Liver (tissue), 8 donors: ENCODE measurements at regions not wholly inside any gene's neighbourhood (a gene's known extent, or its start where the extent isn't known, plus 50 kb on each side); places are given as distances from the start of the nearest gene placed in this dataset.

ENCODE experiments used
- DNase-seq: peaks from one replicate; pipeline ENCODE4 v3.0.0-alpha.2; 2017; ENCODE audit warnings: low spot score
- H3K27ac ChIP-seq, 2 donors: one replicate each; pipeline ENCODE4 v1.7.0; 2013; ENCODE audit warnings: inconsistent platforms in 2 of 2, low read length in 2 of 2, control low read depth in 1 of 2, low read depth in 1 of 2, mild to moderate bottlenecking in 1 of 2
- H3K27me3 ChIP-seq, 4 donors: one replicate each; pipeline versions ENCODE4 v1.6.1 to v1.7.0; 2013; ENCODE audit warnings: low read length in 3 of 4, inconsistent platforms in 1 of 4, mild to moderate bottlenecking in 1 of 4, moderate library complexity in 1 of 4; ENCODE audit not compliant: control insufficient read depth in 4 of 4, insufficient read depth in 4 of 4
- H3K36me3 ChIP-seq, 4 donors: one replicate each; pipeline versions ENCODE4 v1.6.1 to v1.7.0; 2013; ENCODE audit warnings: low read length in 3 of 4, mild to moderate bottlenecking in 3 of 4, low read depth in 1 of 4, moderate library complexity in 1 of 4; ENCODE audit not compliant: control insufficient read depth in 4 of 4, insufficient read depth in 3 of 4
- H3K4me1 ChIP-seq, 4 donors: one replicate each; pipeline versions ENCODE4 v1.6.1 to v1.7.0; 2013; ENCODE audit warnings: low read length in 3 of 4, mild to moderate bottlenecking in 3 of 4, moderate library complexity in 1 of 4; ENCODE audit not compliant: control insufficient read depth in 4 of 4, insufficient read depth in 4 of 4
- H3K4me3 ChIP-seq, 3 donors: one replicate each; pipeline versions ENCODE4 v1.6.1 to v1.7.0; 2013; ENCODE audit warnings: low read length in 3 of 3, control low read depth in 1 of 3, low read depth in 1 of 3, mild to moderate bottlenecking in 1 of 3
- H3K9ac ChIP-seq, 2 donors: one replicate each; pipeline ENCODE4 v1.7.0; 2013; ENCODE audit warnings: low read length in 2 of 2, mild to moderate bottlenecking in 2 of 2, moderate library complexity in 2 of 2, control low read depth in 1 of 2, low read depth in 1 of 2
- H3K9me3 ChIP-seq, 4 donors: one replicate each; pipeline versions ENCODE4 v1.6.1 to v1.7.0; 2013; ENCODE audit warnings: low read length in 3 of 4; ENCODE audit not compliant: control insufficient read depth in 4 of 4
- FOXA2 ChIP-seq: IDR thresholded peaks from 2 replicates; pipeline ENCODE4 v1.6.1; 2016; ENCODE audit warnings: antibody characterized with exemption
- GABPA ChIP-seq, 2 donors: IDR thresholded peaks in 1 of 2; conservative IDR thresholded peaks in 1 of 2; 2 replicates each; pipeline ENCODE4 v1.6.1; 2016; ENCODE audit warnings: antibody characterized with exemption in 2 of 2, mild to moderate bottlenecking in 1 of 2, moderate library complexity in 1 of 2
- HNF4A ChIP-seq, 2 donors: conservative IDR thresholded peaks; 2 replicates each; pipeline ENCODE4 v1.6.1; 2016; ENCODE audit warnings: antibody characterized with exemption in 2 of 2, mild to moderate bottlenecking in 2 of 2
- HNF4G ChIP-seq: IDR thresholded peaks from 2 replicates; pipeline ENCODE4 v1.6.1; 2016; ENCODE audit warnings: antibody characterized with exemption
- JUND ChIP-seq, 2 donors: IDR thresholded peaks; 2 replicates each; pipeline ENCODE4 v1.6.1; 2016; ENCODE audit warnings: antibody characterized with exemption in 2 of 2
- RAD21 ChIP-seq, 2 donors: IDR thresholded peaks; 2 replicates each; pipeline ENCODE4 v1.6.1; 2016; ENCODE audit warnings: antibody characterized with exemption in 2 of 2, mild to moderate bottlenecking in 2 of 2
- TAF1 ChIP-seq: conservative IDR thresholded peaks from 2 replicates; pipeline ENCODE4 v1.6.1; 2016; ENCODE audit warnings: antibody characterized with exemption, mild to moderate bottlenecking
- WGBS: extraction: QIAGEN DNeasy Blood & Tissue Kit; methylation state at CpG from one replicate; pipeline ENCODE4 v1.1.7; 2013; 5-methylcytosine and 5-hydroxymethylcytosine counted together
- TF ChIP-seq, protein P1 (sequence below): fragments of 150-350 bp; IDR thresholded peaks from 2 replicates; pipeline ENCODE4 v1.5.1; 2017; ENCODE audit warnings: improper control_type of control experiment, low read depth, low read length; ENCODE audit not compliant: missing input control
- TF ChIP-seq, protein P2 (sequence below): IDR thresholded peaks from 2 replicates; pipeline ENCODE4 v1.6.1; 2016; ENCODE audit warnings: antibody characterized with exemption
- TF ChIP-seq, protein P3 (sequence below): IDR thresholded peaks from 2 replicates; pipeline ENCODE4 v1.6.1; 2016; ENCODE audit warnings: antibody characterized with exemption
- TF ChIP-seq, protein P4 (sequence below): IDR thresholded peaks from 2 replicates; pipeline ENCODE4 v1.6.1; 2016; ENCODE audit warnings: antibody characterized with exemption, mild to moderate bottlenecking
- donor health status: healthy.
- donor health status: healthy.
- donor health status: healthy.
- donor health status: healthy.
- donor health status: healthy.

DNA sequence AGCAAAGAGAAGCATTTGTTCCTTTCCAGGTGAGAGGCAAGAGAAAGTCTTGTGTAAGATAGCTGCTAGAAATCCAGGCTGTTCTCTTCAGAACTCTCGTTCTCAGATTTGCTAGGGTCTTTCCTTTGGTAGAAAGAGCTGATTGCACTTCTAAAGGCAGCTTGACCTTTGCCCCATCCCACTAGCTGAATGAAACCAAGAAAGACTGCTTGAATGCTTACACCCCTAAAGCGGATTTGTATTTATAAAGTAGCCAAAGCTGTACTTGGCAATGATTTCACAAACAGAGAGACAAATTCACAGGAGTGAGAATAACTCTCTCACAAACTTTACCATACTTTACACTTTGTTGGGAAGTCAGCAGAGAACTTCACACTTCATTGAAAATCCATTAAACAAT is 424.1 kb downstream of the TTLL7 start:
- no peak for DNase-seq
- TF ChIP-seq GABPA (IDR thresholded peaks at IDR 0.05 in 1 of 2, conservative IDR thresholded peaks at IDR 0.05 in 1 of 2) (no peak), JUND (IDR thresholded peaks at IDR 0.05) (no peak)
- Histone ChIP-seq H3K27ac (no peak overlapping the region), H3K4me3 (no peak overlapping the region), H3K4me1 (no peaks in the 10 kb centered on the region), H3K36me3 (no peaks in the 10 kb centered on the region), H3K27me3 (no peaks in the 10 kb centered on the region), H3K9me3 (no peaks in the 10 kb centered on the region), H3K9ac (no peak overlapping the region)
- WGBS, result 90% methylated on average over 2 of the region's 2 CpGs

DNA sequence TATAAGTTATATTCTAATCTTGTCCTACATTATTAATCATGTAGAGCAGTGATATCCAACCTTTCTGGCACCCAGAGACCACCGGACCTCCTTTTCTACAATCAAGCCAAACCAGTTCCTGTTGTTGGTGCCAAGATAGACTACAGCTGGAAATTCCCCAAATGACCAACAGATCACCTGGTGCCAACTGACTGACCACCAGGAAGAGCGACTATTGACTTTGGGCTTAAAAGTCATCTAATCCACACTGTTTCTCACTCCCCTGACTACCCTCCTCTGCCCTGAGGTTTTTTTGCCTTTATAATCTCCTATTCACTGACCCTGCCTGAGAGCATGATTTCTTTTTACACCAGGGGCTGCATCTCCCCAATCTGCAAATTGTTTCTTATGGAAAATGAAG is 425.2 kb downstream of the TTLL7 start:
- Histone ChIP-seq H3K4me1 (no peaks in the 10 kb centered on the region), H3K9me3 (no peaks in the 10 kb centered on the region), H3K27me3 (no peaks in the 10 kb centered on the region), H3K36me3 (no peaks in the 10 kb centered on the region), H3K27ac (no peak overlapping the region), H3K9ac (no peak overlapping the region), H3K4me3 (no peak overlapping the region)
- WGBS, result 80% methylated on average over 2 of the region's 2 CpGs
- TF ChIP-seq, protein P1, sequence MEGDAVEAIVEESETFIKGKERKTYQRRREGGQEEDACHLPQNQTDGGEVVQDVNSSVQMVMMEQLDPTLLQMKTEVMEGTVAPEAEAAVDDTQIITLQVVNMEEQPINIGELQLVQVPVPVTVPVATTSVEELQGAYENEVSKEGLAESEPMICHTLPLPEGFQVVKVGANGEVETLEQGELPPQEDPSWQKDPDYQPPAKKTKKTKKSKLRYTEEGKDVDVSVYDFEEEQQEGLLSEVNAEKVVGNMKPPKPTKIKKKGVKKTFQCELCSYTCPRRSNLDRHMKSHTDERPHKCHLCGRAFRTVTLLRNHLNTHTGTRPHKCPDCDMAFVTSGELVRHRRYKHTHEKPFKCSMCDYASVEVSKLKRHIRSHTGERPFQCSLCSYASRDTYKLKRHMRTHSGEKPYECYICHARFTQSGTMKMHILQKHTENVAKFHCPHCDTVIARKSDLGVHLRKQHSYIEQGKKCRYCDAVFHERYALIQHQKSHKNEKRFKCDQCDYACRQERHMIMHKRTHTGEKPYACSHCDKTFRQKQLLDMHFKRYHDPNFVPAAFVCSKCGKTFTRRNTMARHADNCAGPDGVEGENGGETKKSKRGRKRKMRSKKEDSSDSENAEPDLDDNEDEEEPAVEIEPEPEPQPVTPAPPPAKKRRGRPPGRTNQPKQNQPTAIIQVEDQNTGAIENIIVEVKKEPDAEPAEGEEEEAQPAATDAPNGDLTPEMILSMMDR, result no peak
- TF ChIP-seq, protein P2, sequence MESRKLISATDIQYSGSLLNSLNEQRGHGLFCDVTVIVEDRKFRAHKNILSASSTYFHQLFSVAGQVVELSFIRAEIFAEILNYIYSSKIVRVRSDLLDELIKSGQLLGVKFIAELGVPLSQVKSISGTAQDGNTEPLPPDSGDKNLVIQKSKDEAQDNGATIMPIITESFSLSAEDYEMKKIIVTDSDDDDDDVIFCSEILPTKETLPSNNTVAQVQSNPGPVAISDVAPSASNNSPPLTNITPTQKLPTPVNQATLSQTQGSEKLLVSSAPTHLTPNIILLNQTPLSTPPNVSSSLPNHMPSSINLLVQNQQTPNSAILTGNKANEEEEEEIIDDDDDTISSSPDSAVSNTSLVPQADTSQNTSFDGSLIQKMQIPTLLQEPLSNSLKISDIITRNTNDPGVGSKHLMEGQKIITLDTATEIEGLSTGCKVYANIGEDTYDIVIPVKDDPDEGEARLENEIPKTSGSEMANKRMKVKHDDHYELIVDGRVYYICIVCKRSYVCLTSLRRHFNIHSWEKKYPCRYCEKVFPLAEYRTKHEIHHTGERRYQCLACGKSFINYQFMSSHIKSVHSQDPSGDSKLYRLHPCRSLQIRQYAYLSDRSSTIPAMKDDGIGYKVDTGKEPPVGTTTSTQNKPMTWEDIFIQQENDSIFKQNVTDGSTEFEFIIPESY, result no peak
- TF ChIP-seq JUND (IDR thresholded peaks at IDR 0.05), result no peak
- no peak for TF ChIP-seq TAF1
- TF ChIP-seq, protein P3, sequence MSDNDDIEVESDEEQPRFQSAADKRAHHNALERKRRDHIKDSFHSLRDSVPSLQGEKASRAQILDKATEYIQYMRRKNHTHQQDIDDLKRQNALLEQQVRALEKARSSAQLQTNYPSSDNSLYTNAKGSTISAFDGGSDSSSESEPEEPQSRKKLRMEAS, result no peak
- TF ChIP-seq, protein P4, sequence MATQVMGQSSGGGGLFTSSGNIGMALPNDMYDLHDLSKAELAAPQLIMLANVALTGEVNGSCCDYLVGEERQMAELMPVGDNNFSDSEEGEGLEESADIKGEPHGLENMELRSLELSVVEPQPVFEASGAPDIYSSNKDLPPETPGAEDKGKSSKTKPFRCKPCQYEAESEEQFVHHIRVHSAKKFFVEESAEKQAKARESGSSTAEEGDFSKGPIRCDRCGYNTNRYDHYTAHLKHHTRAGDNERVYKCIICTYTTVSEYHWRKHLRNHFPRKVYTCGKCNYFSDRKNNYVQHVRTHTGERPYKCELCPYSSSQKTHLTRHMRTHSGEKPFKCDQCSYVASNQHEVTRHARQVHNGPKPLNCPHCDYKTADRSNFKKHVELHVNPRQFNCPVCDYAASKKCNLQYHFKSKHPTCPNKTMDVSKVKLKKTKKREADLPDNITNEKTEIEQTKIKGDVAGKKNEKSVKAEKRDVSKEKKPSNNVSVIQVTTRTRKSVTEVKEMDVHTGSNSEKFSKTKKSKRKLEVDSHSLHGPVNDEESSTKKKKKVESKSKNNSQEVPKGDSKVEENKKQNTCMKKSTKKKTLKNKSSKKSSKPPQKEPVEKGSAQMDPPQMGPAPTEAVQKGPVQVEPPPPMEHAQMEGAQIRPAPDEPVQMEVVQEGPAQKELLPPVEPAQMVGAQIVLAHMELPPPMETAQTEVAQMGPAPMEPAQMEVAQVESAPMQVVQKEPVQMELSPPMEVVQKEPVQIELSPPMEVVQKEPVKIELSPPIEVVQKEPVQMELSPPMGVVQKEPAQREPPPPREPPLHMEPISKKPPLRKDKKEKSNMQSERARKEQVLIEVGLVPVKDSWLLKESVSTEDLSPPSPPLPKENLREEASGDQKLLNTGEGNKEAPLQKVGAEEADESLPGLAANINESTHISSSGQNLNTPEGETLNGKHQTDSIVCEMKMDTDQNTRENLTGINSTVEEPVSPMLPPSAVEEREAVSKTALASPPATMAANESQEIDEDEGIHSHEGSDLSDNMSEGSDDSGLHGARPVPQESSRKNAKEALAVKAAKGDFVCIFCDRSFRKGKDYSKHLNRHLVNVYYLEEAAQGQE, result no peak
- TF ChIP-seq RAD21 (IDR thresholded peaks at IDR 0.05), result no peak
- TF ChIP-seq HNF4A (conservative IDR thresholded peaks at IDR 0.05), result no peak
- no peak for TF ChIP-seq FOXA2
- no peak for TF ChIP-seq HNF4G
- no peak for DNase-seq
